ENCODE measurements at regions not wholly inside any gene's neighbourhood (a gene's known extent, or its start where the extent isn't known, plus 50 kb on each side); places are given as distances from the start of the nearest gene placed in this dataset.

GRCh38 chr10:25661632-25662031 is 272.4 kb upstream of the MYO3A start:
- no peak for DNase-seq

GRCh38 chr10:25666276-25666675 is 267.8 kb upstream of the MYO3A start:
- DNase-seq, result no peak

DNA sequence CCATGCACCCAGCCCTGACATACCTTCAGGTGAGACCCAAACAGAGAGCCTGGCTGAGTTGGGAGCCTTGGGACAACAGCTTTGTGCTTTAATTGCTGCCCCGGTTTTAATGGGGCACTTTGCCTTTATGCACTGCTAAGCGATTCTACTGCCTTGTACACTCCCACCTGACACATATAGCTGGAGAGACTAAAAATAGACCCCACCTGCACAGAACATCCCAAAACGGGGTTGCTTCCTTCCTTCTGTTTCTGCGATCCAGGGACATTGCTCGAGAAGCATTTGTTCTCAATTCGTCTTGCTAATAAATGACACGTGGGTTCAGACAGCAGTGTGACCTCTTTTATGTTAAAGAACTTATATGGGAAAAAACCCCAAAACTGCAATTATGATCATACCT is 258.8 kb upstream of the MYO3A start:
- DNase-seq, result no peak

- DNase-seq, result no peak
Observed at GRCh38 chr10:25675615-25676014, 258.4 kb upstream of the MYO3A start.

- DNase-seq, result no peak
Observed at GRCh38 chr10:25678220-25678619, 255.8 kb upstream of the MYO3A start.

GRCh38 chr10:25678666-25679065 is 255.4 kb upstream of the MYO3A start:
- no peak for DNase-seq

- no peak for DNase-seq
Observed at GRCh38 chr10:25682203-25682851, 251.7 kb upstream of the MYO3A start.

DNA sequence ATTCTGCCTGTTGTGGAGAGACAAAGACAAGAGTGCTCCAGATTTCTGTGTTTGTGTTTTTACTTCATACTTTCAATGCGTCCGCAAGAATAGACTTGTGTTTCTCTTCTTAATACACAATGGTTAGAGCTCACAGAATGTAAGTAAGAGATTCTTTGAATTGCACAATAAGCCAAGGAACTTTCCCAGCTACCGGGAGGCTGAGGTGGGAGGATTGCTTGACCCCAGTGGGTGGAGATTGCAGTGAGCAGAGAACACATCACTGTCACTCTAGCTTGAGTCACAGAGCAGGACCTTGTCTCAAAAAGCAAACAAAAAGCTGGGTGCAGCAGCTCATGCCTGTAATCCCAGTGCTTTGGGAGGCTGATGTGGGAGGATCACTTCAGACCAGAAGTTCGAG is 250.7 kb upstream of the MYO3A start:
- DNase-seq, result no peak

- DNase-seq, result no peak
Observed at GRCh38 chr10:25687521-25687920, 246.5 kb upstream of the MYO3A start.

GRCh38 chr10:25689346-25690100 is 244.5 kb upstream of the MYO3A start:
- DNase-seq, result no peak

- no peak for DNase-seq
Observed at GRCh38 chr10:25692761-25693160, 241.3 kb upstream of the MYO3A start.

- DNase-seq, result no peak
Observed at GRCh38 chr10:25694206-25694933, 239.7 kb upstream of the MYO3A start.

DNA sequence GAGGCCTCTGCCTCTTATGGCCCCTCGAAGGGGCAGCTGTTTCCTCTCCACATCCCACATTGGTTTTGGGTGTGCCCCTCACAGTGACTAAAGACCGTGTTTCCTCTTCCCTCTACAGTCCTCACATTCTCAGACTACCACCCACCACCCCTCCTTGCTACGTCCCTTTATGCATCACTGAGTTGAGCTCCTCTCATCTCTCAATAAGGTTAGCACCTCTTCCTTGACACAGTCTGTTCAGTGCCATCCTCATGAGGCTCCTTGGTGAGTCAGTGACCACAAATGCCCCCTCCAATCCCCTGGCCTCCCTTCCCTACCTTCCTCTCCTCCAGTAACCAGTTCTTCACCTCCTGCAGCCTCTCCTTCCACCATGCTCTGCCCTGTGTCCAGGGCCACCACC is 239.1 kb upstream of the MYO3A start:
- no peak for DNase-seq

GRCh38 chr10:25695586-25695985 is 238.4 kb upstream of the MYO3A start:
- DNase-seq, result no peak

GRCh38 chr10:25696013-25696708 is 237.9 kb upstream of the MYO3A start:
- no peak for DNase-seq

DNA sequence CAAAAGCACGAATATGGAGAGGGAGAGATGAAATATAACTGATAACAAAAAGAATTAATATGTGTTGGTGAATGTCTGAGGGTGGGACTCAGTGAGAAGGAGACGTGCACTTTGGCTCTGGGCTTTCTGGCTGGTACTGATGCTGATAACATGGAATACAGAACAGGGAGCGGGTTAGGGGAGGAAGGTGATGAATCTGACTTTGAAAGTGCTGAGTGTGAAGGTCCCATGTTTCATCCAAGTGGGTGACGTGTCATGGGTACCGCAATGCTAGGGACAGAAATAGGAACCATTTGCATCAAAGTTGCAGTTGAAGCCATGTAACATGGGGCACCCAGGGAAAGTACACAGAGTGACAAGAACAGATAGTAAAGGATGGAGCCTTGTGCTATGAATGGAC is 236.6 kb upstream of the MYO3A start:
- DNase-seq, result no peak

- DNase-seq, result no peak
Observed at GRCh38 chr10:25698638-25699037, 235.4 kb upstream of the MYO3A start.

- DNase-seq, result no peak
Observed at GRCh38 chr10:25699631-25700030, 234.4 kb upstream of the MYO3A start.

DNA sequence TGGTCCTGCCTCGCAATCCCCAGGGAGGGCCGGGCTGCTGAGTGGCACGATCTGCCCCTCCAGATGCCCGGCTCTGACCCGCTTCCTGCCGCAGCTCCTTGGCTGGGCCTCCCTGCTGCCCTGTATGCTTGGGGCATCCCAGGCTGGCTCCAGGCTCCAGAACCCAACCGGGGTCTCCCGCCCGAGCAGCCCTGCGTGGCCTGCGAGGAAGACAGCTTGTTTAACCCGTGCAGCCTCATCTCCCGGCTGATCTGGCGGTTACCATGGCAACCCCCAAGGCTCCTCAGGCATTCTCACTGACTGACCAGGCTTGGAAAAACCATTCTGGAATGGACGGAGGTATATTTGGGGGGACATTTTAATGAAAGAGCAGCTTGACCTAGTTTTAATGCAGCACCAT is 232.4 kb upstream of the MYO3A start:
- DNase-seq, result no peak

DNA sequence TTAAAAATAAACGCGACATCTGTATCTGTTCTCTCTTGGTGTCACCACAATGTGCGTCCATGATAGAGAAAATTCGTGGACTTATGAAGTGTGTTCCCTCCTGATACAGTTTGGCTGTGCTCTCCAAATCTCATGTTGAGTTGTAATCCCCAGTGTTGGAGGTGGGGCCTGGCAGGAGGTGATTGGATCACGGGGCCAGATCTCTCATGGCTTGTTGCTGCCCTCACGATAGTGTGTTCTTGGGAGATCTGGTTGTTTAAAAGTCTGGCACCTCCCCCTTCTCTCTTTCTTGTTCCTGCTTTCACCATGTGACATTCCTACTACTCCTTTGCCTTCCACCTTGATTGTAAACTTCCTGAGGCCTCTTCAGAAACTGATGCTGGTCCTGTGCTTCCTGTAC is 229.4 kb upstream of the MYO3A start:
- DNase-seq, result no peak

DNA sequence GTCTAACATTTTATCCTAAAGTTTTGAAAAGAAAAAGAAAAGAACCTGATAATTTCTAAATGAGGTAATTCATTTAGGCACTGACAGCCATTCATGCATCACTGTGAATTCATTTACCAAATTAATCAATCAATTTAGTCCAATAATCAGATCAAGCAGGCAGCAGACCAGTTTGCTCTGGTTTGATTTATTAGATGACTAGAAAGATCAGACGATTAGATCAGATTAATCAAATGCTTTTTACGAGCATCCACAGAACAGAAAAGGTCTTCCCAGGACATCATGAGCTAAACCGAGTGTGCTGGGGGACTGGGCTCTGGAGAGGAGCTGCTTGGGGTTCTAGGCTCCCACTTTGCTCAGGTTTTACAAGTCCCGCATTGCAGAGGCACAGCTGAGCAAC is 226.5 kb upstream of the MYO3A start:
- no peak for DNase-seq

DNA sequence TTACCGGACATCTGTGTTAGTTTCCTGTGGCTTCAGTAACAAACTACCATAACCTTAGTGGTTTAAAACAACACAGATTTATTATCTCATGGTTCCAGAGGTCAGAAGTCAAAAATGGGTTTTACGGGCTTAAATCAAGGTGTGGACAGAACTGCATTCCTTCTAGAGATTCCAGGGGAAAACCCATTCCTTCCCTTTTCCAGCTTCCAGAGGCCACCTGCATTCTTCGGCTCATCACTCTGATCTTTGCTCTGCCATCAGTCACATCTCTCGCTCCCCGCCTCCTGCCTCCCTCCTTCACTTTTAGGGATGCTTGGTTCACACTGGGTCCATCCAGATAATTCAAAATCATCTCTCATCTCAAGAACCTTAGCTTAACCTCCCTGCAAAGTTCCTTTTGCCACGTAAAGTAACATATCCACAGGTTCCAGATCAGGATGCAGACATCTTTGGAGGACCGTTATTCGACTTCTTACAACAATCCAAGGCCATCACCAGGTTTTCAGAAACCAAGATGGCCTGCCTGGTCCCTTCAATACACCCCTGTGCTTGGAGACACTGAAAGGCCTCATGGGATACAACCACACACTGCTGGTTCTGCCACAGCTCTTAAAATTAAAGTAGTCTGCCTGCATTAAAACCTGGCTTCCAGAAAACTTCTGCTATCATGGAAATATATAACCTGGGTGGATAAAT is 225.9 kb upstream of the MYO3A start:
- no peak for DNase-seq

DNA sequence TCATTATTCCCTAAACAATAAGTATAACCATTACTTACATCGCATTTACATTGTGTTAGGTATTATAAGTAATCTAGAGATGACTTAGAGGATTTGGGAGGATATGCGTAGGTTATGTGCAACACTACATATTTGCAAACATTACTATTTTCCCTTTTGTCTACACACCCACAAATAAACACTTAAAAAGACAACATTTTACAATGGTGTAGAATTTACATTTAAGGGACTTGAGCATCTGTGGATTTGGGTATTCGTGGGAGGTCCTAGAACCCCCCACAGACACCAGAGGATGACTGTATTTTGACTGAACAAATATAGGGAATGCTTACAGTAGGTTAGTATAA is 220.2 kb upstream of the MYO3A start:
- DNase-seq, result no peak
